ENCODE measurements at regions not wholly inside any gene's neighbourhood (a gene's known extent, or its start where the extent isn't known, plus 50 kb on each side); places are given as distances from the start of the nearest gene placed in this dataset.

GRCh38 chr3:174776636-174777035 lies 82.5 kb upstream of the NAALADL2 start:
- no peak for TF ChIP-seq CTCF (conservative IDR thresholded peaks at IDR 0.05; ENCODE audit: low read length)
- no peak for TF ChIP-seq EZH2phosphoT487 (IDR thresholded peaks at IDR 0.05; ENCODE audit: borderline replicate concordance)

All from Loucy (cell line).